H9 (cell line): ENCODE measurements at regions not wholly inside any gene's neighbourhood (a gene's known extent, or its start where the extent isn't known, plus 50 kb on each side); places are given as distances from the start of the nearest gene placed in this dataset.

Experiments used
- DNase-seq: peaks from one replicate; pipeline ENCODE4 v3.0.0-alpha.2; 2017
- H2AFZ ChIP-seq: one replicate; pipeline ENCODE4 v1.6.1; 2013; ENCODE audit warnings: mild to moderate bottlenecking, low read length, control low read depth, moderate library complexity
- H2AK5ac ChIP-seq: 2 replicates; pipeline ENCODE4 v1.6.1; 2013; ENCODE audit warnings: low read length, control low read depth, mixed read lengths; ENCODE audit not compliant: insufficient read length
- H2BK120ac ChIP-seq: one replicate; pipeline ENCODE4 v1.6.1; 2013; ENCODE audit warnings: low read depth, mild to moderate bottlenecking, low read length, control low read depth, inconsistent platforms; ENCODE audit not compliant: poor library complexity, severe bottlenecking
- H2BK12ac ChIP-seq: 2 replicates; pipeline ENCODE4 v1.6.1; 2013; ENCODE audit warnings: low read length, control low read depth, mixed read lengths, low read depth; ENCODE audit not compliant: insufficient read length
- H2BK15ac ChIP-seq: 2 replicates; pipeline ENCODE4 v1.6.1; 2013; ENCODE audit warnings: low read depth, low read length, control low read depth
- H2BK20ac ChIP-seq: one replicate; pipeline ENCODE4 v1.6.1; 2013; ENCODE audit warnings: low read depth, mild to moderate bottlenecking, low read length, control low read depth, inconsistent platforms; ENCODE audit not compliant: poor library complexity, severe bottlenecking
- H2BK5ac ChIP-seq: 2 replicates; pipeline ENCODE4 v1.6.1; 2013; ENCODE audit warnings: low read length, control low read depth, mixed read lengths; ENCODE audit not compliant: insufficient read length
- H3K14ac ChIP-seq: 2 replicates; pipeline ENCODE4 v1.6.1; 2013; ENCODE audit warnings: low read length, control low read depth; ENCODE audit not compliant: insufficient read depth
- H3K18ac ChIP-seq: 2 replicates; pipeline ENCODE4 v1.6.1; 2013; ENCODE audit warnings: low read depth, mild to moderate bottlenecking, mixed read lengths, low read length, control low read depth; ENCODE audit not compliant: insufficient read length
- H3K23ac ChIP-seq: 2 replicates; pipeline ENCODE4 v1.6.1; 2013; ENCODE audit warnings: low read length, control low read depth, mixed read lengths, low read depth; ENCODE audit not compliant: insufficient read length
- H3K23me2 ChIP-seq: 2 replicates; pipeline ENCODE4 v1.6.1; 2013; ENCODE audit warnings: low read depth, mild to moderate bottlenecking, mixed read lengths, low read length, control low read depth; ENCODE audit not compliant: insufficient read length, poor library complexity, severe bottlenecking
- H3K27ac ChIP-seq: 2 replicates; pipeline ENCODE4 v1.5.1; 2013; ENCODE audit warnings: low read length, control low read depth, mixed read lengths, low read depth; ENCODE audit not compliant: insufficient read length
- H3K27me3 ChIP-seq: 2 replicates; pipeline ENCODE4 v1.6.1; 2013; ENCODE audit warnings: low read length, control low read depth, inconsistent platforms; ENCODE audit not compliant: insufficient read depth
- H3K4ac ChIP-seq: 2 replicates; pipeline ENCODE4 v1.6.1; 2013; ENCODE audit warnings: low read depth, mild to moderate bottlenecking, control low read depth, inconsistent platforms, low read length, moderate library complexity
- H3K4me1 ChIP-seq: 2 replicates; pipeline ENCODE4 v1.6.1; 2013; ENCODE audit warnings: low read length, control low read depth, inconsistent platforms; ENCODE audit not compliant: insufficient read depth
- H3K4me2 ChIP-seq: 2 replicates; pipeline ENCODE4 v1.6.1; 2013; ENCODE audit warnings: low read length, control low read depth, mixed read lengths; ENCODE audit not compliant: insufficient read length, insufficient read depth
- H3K56ac ChIP-seq: 2 replicates; pipeline ENCODE4 v1.6.1; 2013; ENCODE audit warnings: low read depth, mild to moderate bottlenecking, mixed read lengths, low read length, control low read depth; ENCODE audit not compliant: insufficient read length
- H3K79me1 ChIP-seq: 2 replicates; pipeline ENCODE4 v1.6.1; 2013; ENCODE audit warnings: low read depth, mild to moderate bottlenecking, moderate library complexity, low read length, control low read depth, inconsistent platforms; ENCODE audit not compliant: insufficient read depth, poor library complexity, severe bottlenecking
- H3K79me2 ChIP-seq: 2 replicates; pipeline ENCODE4 v1.6.1; 2013; ENCODE audit warnings: low read length, control low read depth, inconsistent platforms; ENCODE audit not compliant: insufficient read depth
- H3K9ac ChIP-seq: 2 replicates; pipeline ENCODE4 v1.6.1; 2013; ENCODE audit warnings: low read length, control low read depth, mixed read lengths; ENCODE audit not compliant: insufficient read length; ENCODE audit errors: extremely low read depth
- H3K9me3 ChIP-seq: one replicate; pipeline ENCODE4 v1.6.1; 2013; ENCODE audit warnings: low read depth, low read length, inconsistent platforms; ENCODE audit not compliant: control insufficient read depth
- H3T11ph ChIP-seq: one replicate; pipeline ENCODE4 v1.6.1; 2013; ENCODE audit warnings: mild to moderate bottlenecking, low read length, control low read depth, inconsistent platforms
- H4K20me1 ChIP-seq: one replicate; pipeline ENCODE4 v1.6.1; 2013; ENCODE audit not compliant: control insufficient read depth, insufficient read length, insufficient read depth
- H4K5ac ChIP-seq: 2 replicates; pipeline ENCODE4 v1.6.1; 2013; ENCODE audit warnings: low read depth, mild to moderate bottlenecking, mixed read lengths, low read length, control low read depth; ENCODE audit not compliant: insufficient read length
- H4K8ac ChIP-seq: replicated peaks from 2 replicates; pipeline ENCODE4 v1.6.1; 2013; ENCODE audit warnings: low read length, control low read depth, mixed read lengths, low read depth; ENCODE audit not compliant: insufficient read length
- H4K91ac ChIP-seq: 2 replicates; pipeline ENCODE4 v1.6.1; 2013; ENCODE audit warnings: low read depth, mild to moderate bottlenecking, moderate library complexity, mixed read lengths, low read length, control low read depth; ENCODE audit not compliant: insufficient read length
- H3K27ac Mint-ChIP-seq, 3 experiments: 2 replicates in 2 of 3; 3 replicates in 1 of 3; pipeline ENCODE4 v1.8.0; 2020 to 2021; ENCODE audit warnings: mixed read lengths in 3 of 3, mild to moderate bottlenecking in 1 of 3, moderate library complexity in 1 of 3
- H3K27me3 Mint-ChIP-seq: 2 replicates; pipeline ENCODE4 v1.8.0; 2021; ENCODE audit warnings: low read depth, mild to moderate bottlenecking, moderate library complexity, mixed read lengths
- H3K36me3 Mint-ChIP-seq, 3 experiments: 2 replicates in 2 of 3; 3 replicates in 1 of 3; pipeline ENCODE4 v1.8.0; 2020 to 2021; ENCODE audit warnings: low read depth in 3 of 3, mixed read lengths in 3 of 3; ENCODE audit not compliant: insufficient read depth in 1 of 3
- H3K4me1 Mint-ChIP-seq, 2 experiments: 2 replicates each; pipeline ENCODE4 v1.8.0; 2020; ENCODE audit warnings: mixed read lengths in 2 of 2
- H3K4me3 Mint-ChIP-seq, 2 experiments: 2 replicates in 1 of 2; 3 replicates in 1 of 2; pipeline ENCODE4 v1.8.0; 2020 to 2021; ENCODE audit warnings: mild to moderate bottlenecking in 2 of 2, mixed read lengths in 2 of 2, moderate library complexity in 1 of 2
- H3K9me3 Mint-ChIP-seq, 2 experiments: 2 replicates in 1 of 2; 3 replicates in 1 of 2; pipeline ENCODE4 v1.8.0; 2020; ENCODE audit warnings: mild to moderate bottlenecking in 2 of 2, mixed read lengths in 2 of 2, moderate library complexity in 1 of 2
- CTCF ChIP-seq: fragments of 200-600 bp; sonication (generic); conservative IDR thresholded peaks from 3 replicates; pipeline ENCODE4 v1.8.0; 2021; ENCODE audit warnings: antibody characterized with exemption, mild to moderate bottlenecking
- WGBS: extraction: QIAGEN DNeasy Blood & Tissue Kit; methylation state at CpG from one replicate; pipeline ENCODE4 v1.1.7; 2013; ENCODE audit warnings: missing lambda C conversion rate, low lambda C conversion rate, mixed read lengths; ENCODE audit not compliant: insufficient read length; ENCODE audit errors: extremely low coverage; 5-methylcytosine and 5-hydroxymethylcytosine counted together

GRCh38 chr15:91780387-91780786 is 73.1 kb upstream of the SLCO3A1 start:
- no peaks in the 10 kb centered on the region for H3K4me1 ChIP-seq
- H3K9me3 Mint-ChIP-seq = no peaks in the 10 kb centered on the region
- no peaks in the 10 kb centered on the region for H3K79me2 ChIP-seq
- H3K27ac Mint-ChIP-seq = no peak overlapping the region
- no peak overlapping the region for H2BK5ac ChIP-seq
- H3K4ac ChIP-seq = no peak overlapping the region
- H2BK20ac ChIP-seq = no peak overlapping the region
- H2AFZ ChIP-seq = no peak overlapping the region
- no peaks in the 10 kb centered on the region for H3K9me3 ChIP-seq
- H4K20me1 ChIP-seq = no peaks in the 10 kb centered on the region
- DNase-seq = no peak
- H2BK120ac ChIP-seq = no peak overlapping the region
- H3K36me3 Mint-ChIP-seq = no peaks in the 10 kb centered on the region
- no peak overlapping the region for H3K9ac ChIP-seq
- H4K8ac ChIP-seq = no peak overlapping the region
- no peak overlapping the region for H3K18ac ChIP-seq
- H4K5ac ChIP-seq = no peak overlapping the region
- H3T11ph ChIP-seq = no peak overlapping the region
- no peak overlapping the region for H2BK12ac ChIP-seq
- H3K27me3 Mint-ChIP-seq = peaks cover 3% of the 10 kb centered on the region
- H3K23ac ChIP-seq = no peak overlapping the region
- H2AK5ac ChIP-seq = no peak overlapping the region
- no peak overlapping the region for H3K4me2 ChIP-seq
- H3K27ac ChIP-seq = no peak overlapping the region
- H3K56ac ChIP-seq = no peak overlapping the region
- TF ChIP-seq CTCF = no peak
- WGBS = no CpG with 5 or more reads among the region's 3 CpGs
- no peak overlapping the region for H4K91ac ChIP-seq
- H3K23me2 ChIP-seq = no peaks in the 10 kb centered on the region
- H3K4me3 Mint-ChIP-seq = no peak overlapping the region
- no peak overlapping the region for H2BK15ac ChIP-seq
- H3K79me1 ChIP-seq = no peaks in the 10 kb centered on the region
- H3K4me1 Mint-ChIP-seq = peaks cover 4 to 10% of the 10 kb centered on the region in 2 experiments; a peak in 2 of 4 replicates
- no peak overlapping the region for H3K14ac ChIP-seq
- H3K27me3 ChIP-seq = no peaks in the 10 kb centered on the region
